Body of pancreas (tissue), 4 donors: ENCODE measurements at regions not wholly inside any gene's neighbourhood (a gene's known extent, or its start where the extent isn't known, plus 50 kb on each side); places are given as distances from the start of the nearest gene placed in this dataset.
"Not testable (repeated sequence)": the region's sequence is repeated elsewhere in the genome, so short reads cannot be mapped to it uniquely, and the experiment has no call there.

Experiments
- ATAC-seq: fragments of 150-250 bp; one replicate; pipeline ENCODE4 v1.9.1; 2016
- DNase-seq, 4 donors: peaks; one replicate each; pipeline ENCODE4 v3.0.0-alpha.2; 2019
- H3K27ac ChIP-seq, 4 donors: fragments of 200-600 bp; sonication (generic); 1 replicate in 3 of 4; 2 replicates in 1 of 4; pipeline versions ENCODE4 v1.5.1 to v1.6.1; 2016 to 2019; ENCODE audit warnings: mild to moderate bottlenecking in 1 of 4, mixed read lengths in 1 of 4, moderate library complexity in 1 of 4
- H3K27me3 ChIP-seq, 2 donors: fragments of 200-600 bp; sonication (generic); one replicate each; pipeline ENCODE4 v1.6.0; 2016; ENCODE audit warnings: mild to moderate bottlenecking in 1 of 2
- H3K36me3 ChIP-seq, 2 donors: fragments of 200-600 bp; sonication (generic); replicated peaks in 1 of 2; 2 replicates each; pipeline ENCODE4 v1.5.1; 2016; ENCODE audit warnings: low read depth in 2 of 2; ENCODE audit not compliant: insufficient read depth in 1 of 2
- H3K4me1 ChIP-seq: fragments of 200-600 bp; sonication (generic); one replicate; pipeline ENCODE4 v1.6.0; 2016
- H3K4me3 ChIP-seq, 2 donors: fragments of 200-600 bp; sonication (generic); 1 replicate in 1 of 2; 2 replicates in 1 of 2; pipeline ENCODE4 v1.5.1; 2016 to 2019
- H3K9me3 ChIP-seq, 3 donors: fragments of 200-600 bp; sonication (generic); 1 replicate in 2 of 3; 2 replicates in 1 of 3; pipeline ENCODE4 v1.5.1; 2016
- POLR2A ChIP-seq, 3 donors: fragments of 450-650 bp; IDR thresholded peaks; one replicate each; pipeline ENCODE4 v1.6.1; 2016; ENCODE audit warnings: antibody characterized with exemption in 3 of 3, mild to moderate bottlenecking in 2 of 3
- WGBS, 2 donors: methylation state at CpG; one replicate each; pipeline ENCODE4 v1.1.5; 2017; 5-methylcytosine and 5-hydroxymethylcytosine counted together
- intact Hi-C: fragments of 100-400 bp; cut with DNase I; formaldehyde crosslinking; loops from one replicate; pipeline ENCODE4 v1.15.1; 2023
- TF ChIP-seq, protein P1 (sequence below), 7 experiments: fragments of 450-650 bp in 4 of 7; fragments of 200-600 bp in 3 of 7; sonication (generic) in 3 of 7; IDR thresholded peaks; one replicate each; pipeline ENCODE4 v1.5.1; 2016 to 2019; ENCODE audit warnings: antibody characterized with exemption in 7 of 7

DNA sequence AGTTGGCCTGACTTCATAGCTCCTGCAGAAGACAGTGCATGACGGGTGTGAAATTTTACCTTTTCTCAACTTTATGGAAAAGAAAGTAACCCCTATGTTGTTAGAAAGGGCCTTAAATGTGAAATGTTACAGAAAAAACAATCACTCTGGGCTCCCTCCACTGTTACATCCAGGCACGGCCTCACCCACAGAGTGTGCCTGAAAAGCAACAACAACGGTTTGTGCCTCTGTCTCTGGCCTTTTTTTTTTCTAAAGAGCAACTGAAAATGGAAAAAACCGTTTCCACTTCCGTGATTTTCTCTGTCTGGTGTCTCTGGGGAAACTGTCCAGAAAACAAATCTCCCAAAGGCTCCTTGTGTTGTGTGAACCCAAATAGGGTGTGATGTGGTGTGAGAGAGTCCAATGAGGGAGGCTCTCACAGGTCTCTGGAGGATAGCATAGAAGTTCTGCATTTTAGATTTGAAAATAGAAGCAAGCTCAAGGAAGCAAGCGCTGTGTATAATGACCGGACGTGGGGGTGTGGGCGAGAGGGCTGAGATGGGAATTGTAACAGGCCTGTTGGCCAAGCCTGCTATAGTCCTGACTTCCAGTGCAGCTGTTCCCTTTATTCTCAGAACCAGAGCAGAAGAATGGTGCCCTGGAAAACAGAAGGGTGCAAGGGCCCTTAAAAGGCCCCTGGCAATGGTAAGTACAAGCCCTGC lies 221.8 kb upstream of the TUT7 start:
- Histone ChIP-seq H3K27ac (no peak overlapping the region), H3K36me3 (no peaks in the 10 kb centered on the region), H3K4me1 (no peaks in the 10 kb centered on the region), H3K27me3 (no peaks in the 10 kb centered on the region), H3K4me3 (no peak overlapping the region), H3K9me3 (no peaks in the 10 kb centered on the region)
- 77 to 78% methylated on average over 9 of the region's 9 CpGs for WGBS, 2 donors
- no peak for ATAC-seq
- intact Hi-C loops = no loop called here
- TF ChIP-seq, protein P1, sequence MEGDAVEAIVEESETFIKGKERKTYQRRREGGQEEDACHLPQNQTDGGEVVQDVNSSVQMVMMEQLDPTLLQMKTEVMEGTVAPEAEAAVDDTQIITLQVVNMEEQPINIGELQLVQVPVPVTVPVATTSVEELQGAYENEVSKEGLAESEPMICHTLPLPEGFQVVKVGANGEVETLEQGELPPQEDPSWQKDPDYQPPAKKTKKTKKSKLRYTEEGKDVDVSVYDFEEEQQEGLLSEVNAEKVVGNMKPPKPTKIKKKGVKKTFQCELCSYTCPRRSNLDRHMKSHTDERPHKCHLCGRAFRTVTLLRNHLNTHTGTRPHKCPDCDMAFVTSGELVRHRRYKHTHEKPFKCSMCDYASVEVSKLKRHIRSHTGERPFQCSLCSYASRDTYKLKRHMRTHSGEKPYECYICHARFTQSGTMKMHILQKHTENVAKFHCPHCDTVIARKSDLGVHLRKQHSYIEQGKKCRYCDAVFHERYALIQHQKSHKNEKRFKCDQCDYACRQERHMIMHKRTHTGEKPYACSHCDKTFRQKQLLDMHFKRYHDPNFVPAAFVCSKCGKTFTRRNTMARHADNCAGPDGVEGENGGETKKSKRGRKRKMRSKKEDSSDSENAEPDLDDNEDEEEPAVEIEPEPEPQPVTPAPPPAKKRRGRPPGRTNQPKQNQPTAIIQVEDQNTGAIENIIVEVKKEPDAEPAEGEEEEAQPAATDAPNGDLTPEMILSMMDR (IDR thresholded peaks at IDR 0.05) = no peak
- TF ChIP-seq POLR2A (IDR thresholded peaks at IDR 0.05) = no peak
- no peak for DNase-seq

DNA sequence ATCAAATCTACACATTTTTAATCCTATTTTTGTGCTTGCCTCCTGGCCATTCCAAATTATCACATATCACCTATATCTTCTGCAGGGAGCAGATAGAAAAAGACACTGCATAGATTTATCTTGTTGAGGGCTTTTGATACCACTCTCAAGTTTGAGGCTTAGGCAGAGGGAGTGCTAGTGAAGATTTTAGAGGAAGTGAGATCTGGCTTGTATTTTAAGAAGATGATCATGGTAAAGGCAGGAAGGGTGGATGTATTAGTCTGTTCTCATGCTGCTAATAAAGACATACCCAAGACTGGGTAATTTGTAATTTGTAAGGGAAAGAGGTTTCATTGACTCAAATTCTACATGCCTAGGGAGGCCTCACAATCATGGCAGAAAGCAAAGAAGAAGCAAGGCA lies 220.9 kb upstream of the TUT7 start:
- TF ChIP-seq POLR2A (IDR thresholded peaks at IDR 0.05) = no peak
- TF ChIP-seq, protein P1 (IDR thresholded peaks at IDR 0.05) = no peak
- Histone ChIP-seq H3K4me3 (no peak overlapping the region), H3K36me3 (no peaks in the 10 kb centered on the region), H3K9me3 (no peaks in the 10 kb centered on the region), H3K27ac (no peak overlapping the region), H3K27me3 (no peaks in the 10 kb centered on the region), H3K4me1 (no peaks in the 10 kb centered on the region)
- ATAC-seq (no peak), DNase-seq (no peak)
- intact Hi-C loops = no loop called here

DNA sequence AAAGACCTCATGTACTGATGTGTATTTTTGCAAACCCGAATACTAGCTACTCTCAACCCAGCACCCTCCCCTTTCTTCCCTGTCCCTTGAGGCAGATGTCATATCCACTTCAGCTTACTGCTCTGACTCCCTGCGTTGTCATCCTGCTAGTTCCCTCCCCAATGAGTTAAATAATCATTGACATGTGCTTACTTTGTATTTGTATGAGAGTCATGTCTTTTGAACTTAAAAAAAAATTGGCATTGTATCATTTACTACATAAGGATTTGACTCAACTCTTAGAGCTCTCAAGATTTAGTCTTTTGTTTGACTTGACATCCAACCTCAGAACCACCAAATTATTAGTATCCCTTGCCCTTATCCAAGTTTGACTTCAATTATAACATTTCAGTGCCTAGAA lies 219.7 kb upstream of the TUT7 start:
- no peak overlapping the region for H3K4me3 ChIP-seq
- ATAC-seq (no peak), DNase-seq (no peak)
- no peaks in the 10 kb centered on the region for H3K4me1 ChIP-seq
- peaks cover 0 to 3% (median 0%) of the 10 kb centered on the region in 3 donors for H3K9me3 ChIP-seq
- H3K27ac ChIP-seq = no peak overlapping the region
- H3K36me3 ChIP-seq = no peaks in the 10 kb centered on the region
- intact Hi-C loops = no loop called here
- WGBS, 2 donors = 63 to 67% methylated on average over 2 of the region's 2 CpGs
- TF ChIP-seq POLR2A (IDR thresholded peaks at IDR 0.05) = no peak
- TF ChIP-seq, protein P1 (IDR thresholded peaks at IDR 0.05) = no peak
- H3K27me3 ChIP-seq = no peaks in the 10 kb centered on the region

DNA sequence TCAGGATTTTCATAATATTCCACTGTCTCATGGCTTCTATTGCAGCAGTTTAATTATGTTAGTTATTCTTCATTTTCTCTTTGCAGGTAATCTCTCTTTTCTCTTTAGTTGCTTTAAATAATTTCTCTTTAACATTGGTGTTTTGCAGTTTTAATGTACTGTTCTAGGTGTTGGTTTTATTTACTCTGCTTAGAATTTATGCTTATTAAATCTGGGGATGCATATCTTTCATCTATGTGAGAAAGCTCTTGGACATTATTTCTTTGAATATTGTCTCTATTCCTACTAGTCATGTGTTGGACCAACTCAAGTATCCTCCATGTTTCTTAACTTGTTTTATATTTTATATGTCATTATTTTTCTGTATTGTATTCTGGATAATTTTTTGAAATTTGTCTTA lies 218.7 kb upstream of the TUT7 start:
- ATAC-seq = no peak
- Histone ChIP-seq H3K27me3 (no peaks in the 10 kb centered on the region), H3K36me3 (no peaks in the 10 kb centered on the region), H3K9me3 (peaks cover 0 to 8% (median 0%) of the 10 kb centered on the region in 3 donors), H3K4me1 (no peaks in the 10 kb centered on the region), H3K4me3 (no peak overlapping the region), H3K27ac (no peak overlapping the region)
- no peak for DNase-seq
- intact Hi-C loops = no loop called here
- TF ChIP-seq, protein P1 (IDR thresholded peaks at IDR 0.05) = no peak
- TF ChIP-seq POLR2A (IDR thresholded peaks at IDR 0.05) = no peak

DNA sequence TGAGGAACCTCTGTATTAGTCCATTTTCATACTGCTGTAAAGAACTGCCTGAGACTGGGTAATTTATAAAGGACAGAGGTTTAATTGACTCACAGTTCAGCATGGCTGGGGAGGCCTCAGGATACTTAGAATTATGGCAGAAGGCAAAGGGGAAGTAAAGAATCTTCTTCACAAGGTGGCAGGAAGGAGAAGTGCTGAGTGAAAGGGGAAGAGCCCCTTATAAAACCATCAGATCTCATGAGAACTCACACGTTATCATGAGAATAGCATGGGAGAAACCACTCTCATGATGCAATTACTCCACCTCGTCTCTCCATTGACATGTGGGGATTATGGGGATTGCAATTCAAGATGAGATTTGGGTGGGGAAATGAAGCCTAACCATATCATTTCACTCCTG lies 211.4 kb upstream of the TUT7 start:
- H3K27me3 ChIP-seq, H3K27ac ChIP-seq, H3K4me1 ChIP-seq, intact Hi-C loops, H3K36me3 ChIP-seq, DNase-seq, H3K4me3 ChIP-seq, ATAC-seq: not testable (repeated sequence)
- peaks cover 0 to 13% (median 0%) of the 10 kb centered on the region in 3 donors for H3K9me3 ChIP-seq
- WGBS, 2 donors = 34 to 56% methylated on average over 2 of the region's 2 CpGs
